A549 (cell line): ENCODE measurements at regions not wholly inside any gene's neighbourhood (a gene's known extent, or its start where the extent isn't known, plus 50 kb on each side); places are given as distances from the start of the nearest gene placed in this dataset.

Experiments used
- ATAC-seq, 2 experiments: fragments of 200-7000 bp in 1 of 2; fragments of >200 bp in 1 of 2; cut with Nextera tagmentation in 1 of 2; cut with Tn5 transposase in 1 of 2; 3 replicates each; pipeline versions ENCODE4 v1.8.0 to v1.9.1; 2018 to 2020; ENCODE audit warnings: mild to moderate bottlenecking in 1 of 2, moderate library complexity in 1 of 2
- CTCF ChIA-PET: fragments of 300-600 bp; sonication (Branson Sonifier 250); formaldehyde crosslinking; extraction: SDS; loops from one replicate; lab custom pipeline; 2021; ENCODE audit warnings: antibody characterized with exemption, inconsistent platforms; lab: Yijun Ruan, JAX
- POLR2A ChIA-PET: fragments of 350-600 bp; formaldehyde crosslinking; extraction: SDS; loops from one replicate; lab custom pipeline; 2021; ENCODE audit warnings: antibody characterized with exemption, inconsistent platforms; lab: Yijun Ruan, JAX
- DNase-seq, 2 experiments: peaks; one replicate each; pipeline versions ENCODE4 v3.0.0 to v3.0.0-alpha.2; 2011 to 2016; ENCODE audit warnings: low read depth in 1 of 2, low spot score in 1 of 2
- FAIRE-seq: peaks from 2 replicates; lab custom pipeline; 2011; peaks lifted over from hg19 to GRCh38; lab: Jason Lieb, UNC
- H3K27ac ChIP-seq, 2 experiments: fragments of >200 bp; sonication (Bioruptor Twin); formaldehyde crosslinking; 3 replicates each; pipeline ENCODE4 v1.5.1; 2016 to 2017
- H3K4me1 ChIP-seq: fragments of >200 bp; sonication (Bioruptor Twin); formaldehyde crosslinking; 3 replicates; pipeline ENCODE4 v1.6.1; 2016
- H3K4me2 ChIP-seq: fragments of >200 bp; sonication (Bioruptor Twin); formaldehyde crosslinking; 3 replicates; pipeline ENCODE4 v1.6.1; 2016
- H3K4me3 ChIP-seq: fragments of >200 bp; sonication (Bioruptor Twin); formaldehyde crosslinking; 3 replicates; pipeline ENCODE4 v1.5.1; 2016
- H3K9me3 ChIP-seq: fragments of >200 bp; sonication (Bioruptor Twin); formaldehyde crosslinking; 3 replicates; pipeline ENCODE4 v1.6.1; 2016
- CHD2 ChIP-seq: fragments of 150-350 bp; IDR thresholded peaks from 2 replicates; pipeline ENCODE4 v1.6.1; 2014; ENCODE audit warnings: low read length; ENCODE audit not compliant: partially characterized antibody
- EHF ChIP-seq: fragments of 250-450 bp; sonication (Bioruptor Pico); IDR thresholded peaks from 2 replicates; pipeline ENCODE4 v1.5.0; 2020; ENCODE audit warnings: mild to moderate bottlenecking
- EP300 ChIP-seq, 2 experiments: fragments of >200 bp; sonication (Bioruptor Twin); formaldehyde crosslinking; IDR thresholded peaks; 2 replicates in 1 of 2; 3 replicates in 1 of 2; pipeline ENCODE4 v1.6.1; 2016 to 2017
- ESRRA ChIP-seq: fragments of 150-350 bp; IDR thresholded peaks from 2 replicates; pipeline ENCODE4 v1.6.1; 2014; ENCODE audit warnings: mild to moderate bottlenecking, low read length, borderline replicate concordance
- GATA3 ChIP-seq: IDR thresholded peaks from 2 replicates; pipeline ENCODE4 v1.6.1; 2012; ENCODE audit warnings: borderline replicate concordance
- HDAC2 ChIP-seq: fragments of 200-600 bp; sonication (generic); IDR thresholded peaks from 2 replicates; pipeline ENCODE4 v1.6.1; 2016
- HOXB5 ChIP-seq: fragments of 250-450 bp; sonication (Bioruptor Pico); IDR thresholded peaks from 2 replicates; pipeline ENCODE4 v1.5.0; 2020; ENCODE audit warnings: mild to moderate bottlenecking, moderate library complexity
- KDM1A ChIP-seq: fragments of 200-600 bp; sonication (generic); IDR thresholded peaks from 2 replicates; pipeline ENCODE4 v1.6.1; 2016; ENCODE audit warnings: low read depth, mild to moderate bottlenecking
- MAFK ChIP-seq: fragments of 450-650 bp; IDR thresholded peaks from 2 replicates; pipeline ENCODE4 v1.6.1; 2014; ENCODE audit not compliant: partially characterized antibody
- NFE2L2 ChIP-seq: fragments of 150-350 bp; conservative IDR thresholded peaks from 2 replicates; pipeline ENCODE4 v1.6.1; 2014; ENCODE audit warnings: low read length
- NPAS2 ChIP-seq: fragments of 250-450 bp; sonication (Bioruptor Pico); IDR thresholded peaks from 2 replicates; pipeline ENCODE4 v1.8.0; 2022; ENCODE audit warnings: mild to moderate bottlenecking, moderate library complexity, borderline replicate concordance
- NR3C1 ChIP-seq: fragments of >200 bp; sonication (Bioruptor Twin); formaldehyde crosslinking; IDR thresholded peaks from 3 replicates; pipeline ENCODE4 v1.6.1; 2017
- PHF8 ChIP-seq: fragments of 200-600 bp; sonication (generic); IDR thresholded peaks from 2 replicates; pipeline ENCODE4 v1.6.1; 2016; ENCODE audit warnings: low read depth, mild to moderate bottlenecking, antibody characterized with exemption, moderate library complexity, borderline replicate concordance
- RARB ChIP-seq: fragments of 250-450 bp; sonication (Bioruptor Pico); IDR thresholded peaks from 2 replicates; pipeline ENCODE4 v1.8.0; 2021; ENCODE audit warnings: mild to moderate bottlenecking, moderate library complexity
- ZFP36 ChIP-seq: fragments of 450-650 bp; IDR thresholded peaks from 2 replicates; pipeline ENCODE4 v1.6.1; 2014; ENCODE audit warnings: borderline replicate concordance; ENCODE audit not compliant: partially characterized antibody
- WGBS: methylation state at CpG from one replicate; pipeline ENCODE4 v1.1.6; 2017; ENCODE audit errors: missing lambda C conversion rate; 5-methylcytosine and 5-hydroxymethylcytosine counted together
- TF ChIP-seq, protein P1 (sequence below): IDR thresholded peaks from 2 replicates; pipeline ENCODE4 v1.6.1; 2012; ENCODE audit warnings: low read depth, borderline replicate concordance
- TF ChIP-seq, protein P2 (sequence below): IDR thresholded peaks from 2 replicates; pipeline ENCODE4 v1.6.1; 2012
- TF ChIP-seq, protein P3 (sequence below): fragments of 200-600 bp; sonication (generic); IDR thresholded peaks from 2 replicates; pipeline ENCODE4 v1.6.1; 2016; ENCODE audit warnings: antibody characterized with exemption, mild to moderate bottlenecking, moderate library complexity
- TF ChIP-seq, protein P4 (sequence below): fragments of 450-650 bp; IDR thresholded peaks from 2 replicates; pipeline ENCODE4 v1.6.1; 2014; ENCODE audit warnings: antibody characterized with exemption

DNA sequence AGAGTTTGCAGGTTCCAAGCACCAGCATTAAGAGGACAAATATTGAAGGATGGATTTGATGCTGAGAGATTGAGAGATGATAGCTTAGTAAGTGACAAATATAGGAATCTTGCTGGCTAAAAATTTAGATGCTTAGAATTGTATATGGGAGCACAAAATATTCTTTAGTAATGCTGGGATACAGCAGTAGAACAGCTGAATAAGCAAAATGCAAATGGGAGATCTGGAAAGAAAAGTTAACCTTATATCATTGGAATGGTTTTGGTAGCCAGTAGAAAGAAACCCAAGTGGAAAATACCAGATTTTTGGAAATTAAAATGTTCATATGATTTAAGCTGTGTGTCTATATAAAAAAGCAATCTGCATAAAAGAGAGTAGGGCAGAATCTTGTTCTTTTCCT, 308.6 kb upstream of the CPEB2 start:
- no peaks in the 10 kb centered on the region for H3K4me1 ChIP-seq
- H3K4me3 ChIP-seq = no peak overlapping the region
- POLR2A ChIA-PET = no interaction called here
- CTCF ChIA-PET = no interaction called here
- H3K27ac ChIP-seq = no peak overlapping the region
- ATAC-seq (no peak), FAIRE-seq (no peak), DNase-seq (no peak)
- no peak overlapping the region for H3K4me2 ChIP-seq
- H3K9me3 ChIP-seq = peaks cover 10% of the 10 kb centered on the region; the same call in 2 of the 3 replicates
- TF ChIP-seq MAFK (peak; percentile 32), KDM1A (no peak)

DNA sequence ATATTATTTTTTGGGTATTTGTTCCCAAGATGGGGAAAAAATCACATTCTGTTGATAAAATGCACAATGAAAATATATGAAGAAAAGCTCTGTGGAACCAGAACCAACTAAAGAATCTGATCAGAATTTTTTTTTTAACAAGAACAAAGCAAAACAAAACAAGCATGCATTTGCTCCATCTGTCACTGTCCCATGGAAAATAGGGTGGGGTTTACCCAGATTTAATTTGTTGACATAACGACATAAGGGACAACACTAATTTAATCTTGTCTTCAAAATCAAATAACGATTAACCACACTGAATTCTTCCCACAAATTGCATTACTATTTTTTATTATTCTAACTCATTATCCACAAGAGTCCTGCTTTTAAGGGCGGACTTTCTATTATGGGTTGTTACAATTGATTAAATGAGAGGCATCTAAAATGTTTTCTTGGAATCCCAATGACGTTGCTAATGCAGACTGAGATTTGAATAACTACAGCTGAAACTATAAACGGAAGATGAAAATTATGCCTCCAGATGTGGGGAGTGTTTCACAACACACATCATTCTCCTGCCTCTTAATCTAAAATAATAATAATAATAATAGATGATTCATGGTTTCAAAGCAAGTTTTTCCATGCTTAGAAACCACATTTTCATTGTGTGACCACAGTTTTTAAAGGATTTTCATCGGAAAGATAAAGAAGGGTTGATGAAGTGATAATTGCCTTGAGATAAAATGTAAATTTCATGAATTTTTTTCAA, 307.0 kb upstream of the CPEB2 start:
- no peak for DNase-seq
- peaks cover 10% of the 10 kb centered on the region; the same call in 2 of the 3 replicates for H3K9me3 ChIP-seq
- FAIRE-seq = no peak
- TF ChIP-seq, protein P1, sequence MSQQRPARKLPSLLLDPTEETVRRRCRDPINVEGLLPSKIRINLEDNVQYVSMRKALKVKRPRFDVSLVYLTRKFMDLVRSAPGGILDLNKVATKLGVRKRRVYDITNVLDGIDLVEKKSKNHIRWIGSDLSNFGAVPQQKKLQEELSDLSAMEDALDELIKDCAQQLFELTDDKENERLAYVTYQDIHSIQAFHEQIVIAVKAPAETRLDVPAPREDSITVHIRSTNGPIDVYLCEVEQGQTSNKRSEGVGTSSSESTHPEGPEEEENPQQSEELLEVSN = no peak
- no peak for TF ChIP-seq RARB
- no peak for TF ChIP-seq PHF8
- TF ChIP-seq HDAC2 = no peak
- TF ChIP-seq, protein P2, sequence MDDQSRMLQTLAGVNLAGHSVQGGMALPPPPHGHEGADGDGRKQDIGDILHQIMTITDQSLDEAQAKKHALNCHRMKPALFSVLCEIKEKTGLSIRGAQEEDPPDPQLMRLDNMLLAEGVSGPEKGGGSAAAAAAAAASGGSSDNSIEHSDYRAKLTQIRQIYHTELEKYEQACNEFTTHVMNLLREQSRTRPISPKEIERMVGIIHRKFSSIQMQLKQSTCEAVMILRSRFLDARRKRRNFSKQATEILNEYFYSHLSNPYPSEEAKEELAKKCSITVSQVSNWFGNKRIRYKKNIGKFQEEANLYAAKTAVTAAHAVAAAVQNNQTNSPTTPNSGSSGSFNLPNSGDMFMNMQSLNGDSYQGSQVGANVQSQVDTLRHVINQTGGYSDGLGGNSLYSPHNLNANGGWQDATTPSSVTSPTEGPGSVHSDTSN = no peak
- TF ChIP-seq NPAS2 (CRISPR knock-in tag) = no peak
- TF ChIP-seq ZFP36 = no peak
- no peak for TF ChIP-seq NFE2L2
- TF ChIP-seq CHD2 = no peak
- TF ChIP-seq EP300 (IDR thresholded peaks at IDR 0.05) = no peak
- TF ChIP-seq HOXB5 (CRISPR knock-in tag) = no peak
- TF ChIP-seq ESRRA = no peak
- no peak for TF ChIP-seq NR3C1
- TF ChIP-seq, protein P3, sequence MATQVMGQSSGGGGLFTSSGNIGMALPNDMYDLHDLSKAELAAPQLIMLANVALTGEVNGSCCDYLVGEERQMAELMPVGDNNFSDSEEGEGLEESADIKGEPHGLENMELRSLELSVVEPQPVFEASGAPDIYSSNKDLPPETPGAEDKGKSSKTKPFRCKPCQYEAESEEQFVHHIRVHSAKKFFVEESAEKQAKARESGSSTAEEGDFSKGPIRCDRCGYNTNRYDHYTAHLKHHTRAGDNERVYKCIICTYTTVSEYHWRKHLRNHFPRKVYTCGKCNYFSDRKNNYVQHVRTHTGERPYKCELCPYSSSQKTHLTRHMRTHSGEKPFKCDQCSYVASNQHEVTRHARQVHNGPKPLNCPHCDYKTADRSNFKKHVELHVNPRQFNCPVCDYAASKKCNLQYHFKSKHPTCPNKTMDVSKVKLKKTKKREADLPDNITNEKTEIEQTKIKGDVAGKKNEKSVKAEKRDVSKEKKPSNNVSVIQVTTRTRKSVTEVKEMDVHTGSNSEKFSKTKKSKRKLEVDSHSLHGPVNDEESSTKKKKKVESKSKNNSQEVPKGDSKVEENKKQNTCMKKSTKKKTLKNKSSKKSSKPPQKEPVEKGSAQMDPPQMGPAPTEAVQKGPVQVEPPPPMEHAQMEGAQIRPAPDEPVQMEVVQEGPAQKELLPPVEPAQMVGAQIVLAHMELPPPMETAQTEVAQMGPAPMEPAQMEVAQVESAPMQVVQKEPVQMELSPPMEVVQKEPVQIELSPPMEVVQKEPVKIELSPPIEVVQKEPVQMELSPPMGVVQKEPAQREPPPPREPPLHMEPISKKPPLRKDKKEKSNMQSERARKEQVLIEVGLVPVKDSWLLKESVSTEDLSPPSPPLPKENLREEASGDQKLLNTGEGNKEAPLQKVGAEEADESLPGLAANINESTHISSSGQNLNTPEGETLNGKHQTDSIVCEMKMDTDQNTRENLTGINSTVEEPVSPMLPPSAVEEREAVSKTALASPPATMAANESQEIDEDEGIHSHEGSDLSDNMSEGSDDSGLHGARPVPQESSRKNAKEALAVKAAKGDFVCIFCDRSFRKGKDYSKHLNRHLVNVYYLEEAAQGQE = no peak
- no peak for TF ChIP-seq EHF (CRISPR knock-in tag)
- TF ChIP-seq, protein P4, sequence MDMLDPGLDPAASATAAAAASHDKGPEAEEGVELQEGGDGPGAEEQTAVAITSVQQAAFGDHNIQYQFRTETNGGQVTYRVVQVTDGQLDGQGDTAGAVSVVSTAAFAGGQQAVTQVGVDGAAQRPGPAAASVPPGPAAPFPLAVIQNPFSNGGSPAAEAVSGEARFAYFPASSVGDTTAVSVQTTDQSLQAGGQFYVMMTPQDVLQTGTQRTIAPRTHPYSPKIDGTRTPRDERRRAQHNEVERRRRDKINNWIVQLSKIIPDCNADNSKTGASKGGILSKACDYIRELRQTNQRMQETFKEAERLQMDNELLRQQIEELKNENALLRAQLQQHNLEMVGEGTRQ = no peak
- TF ChIP-seq MAFK = no peak
- no peak for TF ChIP-seq GATA3
- H3K4me3 ChIP-seq = no peak overlapping the region
- H3K4me1 ChIP-seq = no peaks in the 10 kb centered on the region
- CTCF ChIA-PET = interaction anchor here (0.7 kb wide), 1 partner anchor 40 kb away, joined by 3 read pairs; no protein-coding TSS in a partner anchor
- no peak overlapping the region for H3K27ac ChIP-seq
- ATAC-seq = no peak
- POLR2A ChIA-PET = no interaction called here
- 47% methylated on average over 6 of the region's 6 CpGs for WGBS
- H3K4me2 ChIP-seq = no peak overlapping the region
